ENCODE measurements at regions not wholly inside any gene's neighbourhood (a gene's known extent, or its start where the extent isn't known, plus 50 kb on each side); places are given as distances from the start of the nearest gene placed in this dataset.
A peak's percentile ranks its signal among the peaks of the same experiment; 100 is the strongest.

- DNase-seq (ENCODE audit: low spot score) = no peak
- no peaks in the 10 kb centered on the region for H3K4me1 ChIP-seq
- H3K36me3 ChIP-seq = no peaks in the 10 kb centered on the region
- H3K9me3 ChIP-seq = no peaks in the 10 kb centered on the region
- no peaks in the 10 kb centered on the region for H3K27me3 ChIP-seq
- TF ChIP-seq CTCF (IDR thresholded peaks at IDR 0.05) = no peak
- no peak overlapping the region for H3K4me3 ChIP-seq
- no peak overlapping the region for H3K27ac ChIP-seq
These were observed 91.5 kb upstream of the PROK2 start for GRCh38 chr3:71876135-71877105.

GRCh38 chr3:71875461-71875947 lies 90.6 kb upstream of the PROK2 start:
- Histone ChIP-seq H3K4me1 (no peaks in the 10 kb centered on the region), H3K9me3 (no peaks in the 10 kb centered on the region), H3K27ac (no peak overlapping the region), H3K36me3 (no peaks in the 10 kb centered on the region), H3K4me3 (no peak overlapping the region), H3K27me3 (no peaks in the 10 kb centered on the region)
- no peak for DNase-seq (ENCODE audit: low spot score)
- peak; percentile 72 to 90 for TF ChIP-seq CTCF (IDR thresholded peaks at IDR 0.05)

- Histone ChIP-seq H3K4me3 (no peak overlapping the region), H3K4me1 (no peaks in the 10 kb centered on the region), H3K9me3 (no peaks in the 10 kb centered on the region), H3K36me3 (no peaks in the 10 kb centered on the region), H3K27me3 (no peaks in the 10 kb centered on the region), H3K27ac (no peak overlapping the region)
- TF ChIP-seq CTCF (IDR thresholded peaks at IDR 0.05) = no peak
- DNase-seq (ENCODE audit: low spot score) = no peak
These were observed 89.7 kb upstream of the PROK2 start for GRCh38 chr3:71874618-71875017.

- Histone ChIP-seq H3K27me3 (no peaks in the 10 kb centered on the region), H3K4me1 (no peaks in the 10 kb centered on the region), H3K36me3 (no peaks in the 10 kb centered on the region), H3K4me3 (no peak overlapping the region), H3K9me3 (no peaks in the 10 kb centered on the region), H3K27ac (no peak overlapping the region)
- DNase-seq (ENCODE audit: low spot score) = no peak
- TF ChIP-seq CTCF (IDR thresholded peaks at IDR 0.05) = no peak
These were observed 88.2 kb upstream of the PROK2 start for GRCh38 chr3:71873093-71873611.

GRCh38 chr3:71872256-71872655 lies 87.3 kb upstream of the PROK2 start:
- Histone ChIP-seq H3K27me3 (no peaks in the 10 kb centered on the region), H3K4me3 (no peak overlapping the region), H3K9me3 (no peaks in the 10 kb centered on the region), H3K27ac (no peak overlapping the region), H3K4me1 (no peaks in the 10 kb centered on the region), H3K36me3 (no peaks in the 10 kb centered on the region)
- DNase-seq (ENCODE audit: low spot score) = no peak
- TF ChIP-seq CTCF (IDR thresholded peaks at IDR 0.05) = no peak

Measured in right atrium auricular region (tissue), 2 donors.